GM12878 (cell line): ENCODE measurements at regions not wholly inside any gene's neighbourhood (a gene's known extent, or its start where the extent isn't known, plus 50 kb on each side); places are given as distances from the start of the nearest gene placed in this dataset.

Experiments used
- ATAC-seq: fragments of 200-7000 bp; cut with Tn5 transposase; 3 replicates; pipeline ENCODE4 v1.9.1; 2020; ENCODE audit warnings: mild to moderate bottlenecking, moderate library complexity
- BruUV-seq: library from RNA; stranded (reverse); fragments of 400-500 nt; replicated peaks from 2 replicates; lab custom pipeline; 2021; lab: Mats Ljungman, UMichigan
- CTCF ChIA-PET: fragments of 300-600 bp; sonication (Branson Sonifier 250); formaldehyde crosslinking; extraction: SDS; loops from one replicate; lab custom pipeline; 2021; ENCODE audit warnings: inconsistent platforms; lab: Yijun Ruan, JAX
- POLR2A ChIA-PET: fragments of 350-600 bp; formaldehyde crosslinking; extraction: SDS; loops from one replicate; lab custom pipeline; 2021; ENCODE audit warnings: inconsistent platforms; lab: Charles Lee
- RAD21 ChIA-PET: fragments of 300-600 bp; sonication (Branson Sonifier 250); formaldehyde crosslinking; loops from one replicate; lab custom pipeline; 2023; ENCODE audit warnings: antibody characterized with exemption; ENCODE audit not compliant: unreplicated experiment; lab: Charles Lee
- SMC1A ChIA-PET: fragments of 300-600 bp; sonication (Branson Sonifier 250); formaldehyde crosslinking; loops from one replicate; lab custom pipeline; 2023; ENCODE audit not compliant: unreplicated experiment, uncharacterized antibody; lab: Charles Lee
- DNase-seq: peaks from one replicate; pipeline ENCODE4 v3.0.0-alpha.2; 2011; ENCODE audit warnings: low read depth, low spot score
- FAIRE-seq: peaks from 3 replicates; lab custom pipeline; 2011; peaks lifted over from hg19 to GRCh38; lab: Jason Lieb, UNC
- H2AFZ ChIP-seq: 2 replicates; pipeline ENCODE4 v1.6.0; 2011; ENCODE audit warnings: low read depth, low read length, control low read depth; ENCODE audit not compliant: control insufficient read depth
- H3K27ac ChIP-seq: 2 replicates; pipeline ENCODE4 v1.5.1; 2011; ENCODE audit warnings: control low read depth; ENCODE audit not compliant: control insufficient read depth, insufficient read depth
- H3K27me3 ChIP-seq, 2 experiments: replicated peaks in 1 of 2; 2 replicates each; pipeline versions ENCODE4 v1.6.0 to v1.6.1; 2011; ENCODE audit warnings: low read length in 1 of 2; ENCODE audit not compliant: control insufficient read depth in 2 of 2, insufficient read depth in 2 of 2
- H3K36me3 ChIP-seq, 2 experiments: 2 replicates each; pipeline ENCODE4 v1.5.1; 2011; ENCODE audit warnings: low read length in 1 of 2; ENCODE audit not compliant: control insufficient read depth in 2 of 2, insufficient read depth in 2 of 2
- H3K4me1 ChIP-seq: 2 replicates; pipeline ENCODE4 v1.6.1; 2011; ENCODE audit warnings: mild to moderate bottlenecking, low read length, moderate library complexity, mixed read lengths; ENCODE audit not compliant: control insufficient read depth, insufficient read depth
- H3K4me2 ChIP-seq: 2 replicates; pipeline ENCODE4 v1.6.0; 2011; ENCODE audit warnings: control low read depth; ENCODE audit not compliant: control insufficient read depth, insufficient read depth
- H3K4me3 ChIP-seq: fragments of 200-600 bp; sonication (generic); 2 replicates; pipeline ENCODE4 v1.5.1; 2016
- H3K79me2 ChIP-seq: 2 replicates; pipeline ENCODE4 v1.6.0; 2011; ENCODE audit warnings: low read length; ENCODE audit not compliant: control insufficient read depth, insufficient read depth
- H3K9ac ChIP-seq: 2 replicates; pipeline ENCODE4 v1.8.0; 2011; ENCODE audit warnings: low read length, control low read depth, mixed read lengths; ENCODE audit not compliant: control insufficient read depth, insufficient read depth
- H3K9me3 ChIP-seq: replicated peaks from 3 replicates; pipeline ENCODE4 v1.5.1; 2011; ENCODE audit warnings: mild to moderate bottlenecking, low read length; ENCODE audit not compliant: control insufficient read depth, insufficient read depth
- H4K20me1 ChIP-seq: 2 replicates; pipeline ENCODE4 v1.6.0; 2011; ENCODE audit not compliant: control insufficient read depth, insufficient read depth
- CHD2 ChIP-seq: IDR thresholded peaks from 2 replicates; pipeline ENCODE4 v1.6.1; 2011; ENCODE audit warnings: low read depth, low read length, improper control_type of control experiment, borderline replicate concordance
- CREB1 ChIP-seq: IDR thresholded peaks from 2 replicates; pipeline ENCODE4 v1.6.1; 2012; ENCODE audit warnings: low read depth, mild to moderate bottlenecking, inconsistent platforms
- E4F1 ChIP-seq: fragments of 450-650 bp; IDR thresholded peaks from 2 replicates; pipeline ENCODE4 v1.6.1; 2018; ENCODE audit warnings: borderline replicate concordance, mild to moderate bottlenecking; ENCODE audit not compliant: partially characterized antibody
- ELK1 ChIP-seq: IDR thresholded peaks from 2 replicates; pipeline ENCODE4 v1.6.1; 2012; ENCODE audit warnings: low read depth, low read length, improper control_type of control experiment
- FOXK2 ChIP-seq: fragments of 450-650 bp; IDR thresholded peaks from 2 replicates; pipeline ENCODE4 v1.6.1; 2017; ENCODE audit warnings: mild to moderate bottlenecking, moderate library complexity
- IKZF2 ChIP-seq, 2 experiments: fragments of 450-650 bp; IDR thresholded peaks; 2 replicates each; pipeline ENCODE4 v1.6.1; 2017; ENCODE audit warnings: mild to moderate bottlenecking in 2 of 2, moderate library complexity in 2 of 2
- IRF4 ChIP-seq: IDR thresholded peaks from 2 replicates; pipeline ENCODE4 v1.6.1; 2011; ENCODE audit warnings: low read depth, low read length
- NR2F1 ChIP-seq: fragments of 450-650 bp; conservative IDR thresholded peaks from 2 replicates; pipeline ENCODE4 v1.6.1; 2017; ENCODE audit warnings: mild to moderate bottlenecking
- PAX5 ChIP-seq: IDR thresholded peaks from 2 replicates; pipeline ENCODE4 v1.6.1; 2011; ENCODE audit warnings: low read depth, low read length, borderline replicate concordance
- PKNOX1 ChIP-seq: fragments of 450-650 bp; IDR thresholded peaks from 2 replicates; pipeline ENCODE4 v1.6.1; 2016; ENCODE audit warnings: mild to moderate bottlenecking
- POLR2AphosphoS2 ChIP-seq: IDR thresholded peaks from 2 replicates; pipeline ENCODE4 v1.6.1; 2011; ENCODE audit warnings: low read depth, mild to moderate bottlenecking, low read length, improper control_type of control experiment, moderate library complexity
- SMC3 ChIP-seq: IDR thresholded peaks from 2 replicates; pipeline ENCODE4 v1.6.1; 2011; ENCODE audit warnings: low read length, improper control_type of control experiment, borderline replicate concordance
- TARDBP ChIP-seq: IDR thresholded peaks from 2 replicates; pipeline ENCODE4 v1.6.1; 2016; ENCODE audit warnings: borderline replicate concordance
- WRNIP1 ChIP-seq: IDR thresholded peaks from 2 replicates; pipeline ENCODE4 v1.6.1; 2011; ENCODE audit warnings: low read depth, low read length, improper control_type of control experiment, borderline replicate concordance
- ZBTB40 ChIP-seq: fragments of 450-650 bp; IDR thresholded peaks from 2 replicates; pipeline ENCODE4 v1.6.1; 2016; ENCODE audit warnings: mild to moderate bottlenecking, moderate library complexity, borderline replicate concordance
- ZNF207 ChIP-seq: fragments of 450-650 bp; IDR thresholded peaks from 2 replicates; pipeline ENCODE4 v1.6.1; 2014; ENCODE audit warnings: antibody characterized with exemption, mild to moderate bottlenecking, borderline replicate concordance
- ZNF384 ChIP-seq: IDR thresholded peaks from 2 replicates; pipeline ENCODE4 v1.6.1; 2012; ENCODE audit warnings: low read depth, mild to moderate bottlenecking, low read length, improper control_type of control experiment, borderline replicate concordance
- WGBS: methylation state at CpG from one replicate; pipeline ENCODE4 v1.1.6; 2016; ENCODE audit warnings: low lambda C conversion rate; ENCODE audit not compliant: insufficient replicate concordance, insufficient coverage; ENCODE audit errors: missing lambda C conversion rate; 5-methylcytosine and 5-hydroxymethylcytosine counted together
- in situ Hi-C: fragments of 300-500 bp; cut with MboI; formaldehyde crosslinking; loops from 9 replicates; pipeline ENCODE4 v1.14.3; 2018; ENCODE audit warnings: mixed read lengths
- intact Hi-C: fragments of 100-400 bp; cut with micrococcal nuclease; formaldehyde crosslinking; loops from one replicate; pipeline ENCODE4 v1.14.2; 2022; ENCODE audit not compliant: unreplicated experiment

- intact Hi-C loops (no loop called here), in situ Hi-C loops (no loop called here)
- no peak for FAIRE-seq
- no peak overlapping the region for H3K27ac ChIP-seq
- ChIA-PET RAD21 (no interaction called here), POLR2A (no interaction called here), SMC1A (no interaction called here), CTCF (interaction anchor here (0.6 kb wide), 1 partner anchor 149 kb away, joined by 3 read pairs; no protein-coding TSS in a partner anchor)
- no peak overlapping the region for H3K4me3 ChIP-seq
- H4K20me1 ChIP-seq, result no peaks in the 10 kb centered on the region
- H3K36me3 ChIP-seq, result no peaks in the 10 kb centered on the region
- BruUV-seq, result no TSS peak
- H3K9me3 ChIP-seq, result no peaks in the 10 kb centered on the region
- H3K27me3 ChIP-seq, result no peaks in the 10 kb centered on the region
- H3K4me1 ChIP-seq, result no peaks in the 10 kb centered on the region
- H3K4me2 ChIP-seq, result no peak overlapping the region
- no peak overlapping the region for H2AFZ ChIP-seq
- WGBS, result 24% methylated on average over 6 of the region's 6 CpGs
- no peak overlapping the region for H3K9ac ChIP-seq
- DNase-seq, result no peak
- ATAC-seq, result no peak
- H3K79me2 ChIP-seq, result no peaks in the 10 kb centered on the region
- no peak for TF ChIP-seq PKNOX1
- TF ChIP-seq CHD2, result no peak
- no peak for TF ChIP-seq E4F1
- no peak for TF ChIP-seq IRF4
- no peak for TF ChIP-seq NR2F1
- TF ChIP-seq SMC3, result no peak
- TF ChIP-seq PAX5, result no peak
- no peak for TF ChIP-seq ZNF384
- TF ChIP-seq TARDBP, result no peak
- no peak for TF ChIP-seq IKZF2 (IDR thresholded peaks at IDR 0.05)
- TF ChIP-seq ELK1, result no peak
- TF ChIP-seq ZNF207, result no peak
- TF ChIP-seq WRNIP1, result no peak
- no peak for TF ChIP-seq ZBTB40
- no peak for TF ChIP-seq POLR2AphosphoS2
- TF ChIP-seq FOXK2, result no peak
- TF ChIP-seq CREB1, result no peak
These were observed 441.5 kb upstream of the ADAMTS16 start for GRCh38 chr5:4698596-4698995.
